Breast epithelium (tissue), 3 donors: ENCODE measurements at regions not wholly inside any gene's neighbourhood (a gene's known extent, or its start where the extent isn't known, plus 50 kb on each side); places are given as distances from the start of the nearest gene placed in this dataset.

ENCODE experiments used
- CTCF ChIP-seq, 3 donors: fragments of 450-650 bp; IDR thresholded peaks; one replicate each; pipeline ENCODE4 v1.5.1; 2016 to 2017; ENCODE audit warnings: antibody characterized with exemption in 3 of 3, mild to moderate bottlenecking in 3 of 3, moderate library complexity in 3 of 3
- POLR2A ChIP-seq: fragments of 450-650 bp; IDR thresholded peaks from one replicate; pipeline ENCODE4 v1.6.1; 2016; ENCODE audit warnings: antibody characterized with exemption, mild to moderate bottlenecking, moderate library complexity
- POLR2AphosphoS5 ChIP-seq, 3 donors: sonication (generic); formaldehyde crosslinking; IDR thresholded peaks; one replicate each; pipeline ENCODE4 v1.6.1; 2017; ENCODE audit warnings: antibody characterized with exemption in 3 of 3

DNA sequence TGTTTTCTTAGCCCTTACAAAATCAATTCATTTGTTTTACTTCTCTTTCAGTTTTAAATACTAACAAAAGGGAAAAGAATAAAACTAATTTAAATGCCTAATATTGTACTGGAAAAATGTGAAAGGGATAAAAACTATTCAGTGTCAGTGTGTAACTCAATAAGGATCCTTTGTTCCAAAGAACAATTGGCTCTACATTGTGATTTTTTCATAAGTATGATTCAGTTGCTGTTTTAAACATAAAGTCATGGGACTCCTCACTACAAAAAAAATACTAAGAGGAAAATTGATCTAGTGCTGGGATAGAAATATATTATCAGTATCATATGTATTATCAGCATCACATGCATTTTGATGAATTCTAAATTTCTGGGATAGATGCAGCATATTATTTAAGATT, 199.4 kb upstream of the TRAM1L1 start:
- TF ChIP-seq CTCF (IDR thresholded peaks at IDR 0.05) (no peak), POLR2AphosphoS5 (IDR thresholded peaks at IDR 0.05) (no peak), POLR2A (no peak)
